Ishikawa (cell line): ENCODE measurements at regions not wholly inside any gene's neighbourhood (a gene's known extent, or its start where the extent isn't known, plus 50 kb on each side); places are given as distances from the start of the nearest gene placed in this dataset.

Experiments
- CEBPB ChIP-seq: IDR thresholded peaks from 2 replicates; pipeline ENCODE4 v1.6.1; 2012
- CREB1 ChIP-seq: IDR thresholded peaks from 2 replicates; pipeline ENCODE4 v1.6.1; 2012; ENCODE audit warnings: low read depth
- EGR1 ChIP-seq: IDR thresholded peaks from 2 replicates; pipeline ENCODE4 v1.6.1; 2012
- EP300 ChIP-seq: IDR thresholded peaks from 2 replicates; pipeline ENCODE4 v1.6.1; 2012; ENCODE audit warnings: borderline replicate concordance
- FOXM1 ChIP-seq: IDR thresholded peaks from 2 replicates; pipeline ENCODE4 v1.6.1; 2012; ENCODE audit warnings: low read depth, borderline replicate concordance
- NFIC ChIP-seq: IDR thresholded peaks from 2 replicates; pipeline ENCODE4 v1.6.1; 2012
- RAD21 ChIP-seq: IDR thresholded peaks from 2 replicates; pipeline ENCODE4 v1.6.1; 2012; ENCODE audit warnings: low read depth
- TAF1 ChIP-seq: IDR thresholded peaks from 2 replicates; pipeline ENCODE4 v1.6.1; 2012; ENCODE audit warnings: low read depth, mild to moderate bottlenecking
- TCF12 ChIP-seq: IDR thresholded peaks from 2 replicates; pipeline ENCODE4 v1.6.1; 2012; ENCODE audit warnings: low read depth
- TEAD4 ChIP-seq: IDR thresholded peaks from 2 replicates; pipeline ENCODE4 v1.6.1; 2012
- YY1 ChIP-seq: IDR thresholded peaks from 2 replicates; pipeline ENCODE4 v1.6.1; 2012; ENCODE audit warnings: low read depth
- ZBTB7A ChIP-seq: IDR thresholded peaks from 2 replicates; pipeline ENCODE4 v1.6.1; 2012; ENCODE audit warnings: low read depth
- TF ChIP-seq, protein P1 (sequence below): IDR thresholded peaks from 2 replicates; pipeline ENCODE4 v1.6.1; 2012
- TF ChIP-seq, protein P2 (sequence below): IDR thresholded peaks from 2 replicates; pipeline ENCODE4 v1.6.1; 2012; ENCODE audit warnings: low read depth, mild to moderate bottlenecking
- TF ChIP-seq, protein P3 (sequence below): IDR thresholded peaks from 2 replicates; pipeline ENCODE4 v1.6.1; 2012

DNA sequence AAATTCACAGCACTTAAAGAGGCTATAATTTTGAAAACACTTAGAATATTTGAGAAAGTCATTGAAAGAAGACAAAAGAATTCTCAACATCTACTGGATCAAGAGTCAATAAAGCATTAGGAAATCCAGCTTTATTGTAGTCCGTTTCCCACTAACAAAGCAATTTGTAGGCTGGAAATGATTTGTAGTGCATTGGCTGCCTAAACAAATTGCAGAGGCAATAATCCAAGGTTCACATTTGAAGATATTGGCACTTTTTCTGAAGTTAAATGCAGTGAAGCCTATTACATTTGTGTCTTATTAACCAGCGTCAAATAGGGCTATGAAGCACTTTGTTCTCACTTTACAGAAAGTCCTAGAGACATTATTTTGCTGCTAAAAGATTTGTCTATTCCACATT, 848.1 kb upstream of the SLITRK1 start:
- TF ChIP-seq CREB1, result no peak
- TF ChIP-seq, protein P1, sequence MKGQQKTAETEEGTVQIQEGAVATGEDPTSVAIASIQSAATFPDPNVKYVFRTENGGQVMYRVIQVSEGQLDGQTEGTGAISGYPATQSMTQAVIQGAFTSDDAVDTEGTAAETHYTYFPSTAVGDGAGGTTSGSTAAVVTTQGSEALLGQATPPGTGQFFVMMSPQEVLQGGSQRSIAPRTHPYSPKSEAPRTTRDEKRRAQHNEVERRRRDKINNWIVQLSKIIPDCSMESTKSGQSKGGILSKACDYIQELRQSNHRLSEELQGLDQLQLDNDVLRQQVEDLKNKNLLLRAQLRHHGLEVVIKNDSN, result no peak
- TF ChIP-seq FOXM1, result no peak
- TF ChIP-seq TCF12, result no peak
- TF ChIP-seq EP300, result no peak
- TF ChIP-seq NFIC, result no peak
- TF ChIP-seq ZBTB7A, result no peak
- no peak for TF ChIP-seq RAD21
- TF ChIP-seq CEBPB, result no peak
- TF ChIP-seq, protein P2, sequence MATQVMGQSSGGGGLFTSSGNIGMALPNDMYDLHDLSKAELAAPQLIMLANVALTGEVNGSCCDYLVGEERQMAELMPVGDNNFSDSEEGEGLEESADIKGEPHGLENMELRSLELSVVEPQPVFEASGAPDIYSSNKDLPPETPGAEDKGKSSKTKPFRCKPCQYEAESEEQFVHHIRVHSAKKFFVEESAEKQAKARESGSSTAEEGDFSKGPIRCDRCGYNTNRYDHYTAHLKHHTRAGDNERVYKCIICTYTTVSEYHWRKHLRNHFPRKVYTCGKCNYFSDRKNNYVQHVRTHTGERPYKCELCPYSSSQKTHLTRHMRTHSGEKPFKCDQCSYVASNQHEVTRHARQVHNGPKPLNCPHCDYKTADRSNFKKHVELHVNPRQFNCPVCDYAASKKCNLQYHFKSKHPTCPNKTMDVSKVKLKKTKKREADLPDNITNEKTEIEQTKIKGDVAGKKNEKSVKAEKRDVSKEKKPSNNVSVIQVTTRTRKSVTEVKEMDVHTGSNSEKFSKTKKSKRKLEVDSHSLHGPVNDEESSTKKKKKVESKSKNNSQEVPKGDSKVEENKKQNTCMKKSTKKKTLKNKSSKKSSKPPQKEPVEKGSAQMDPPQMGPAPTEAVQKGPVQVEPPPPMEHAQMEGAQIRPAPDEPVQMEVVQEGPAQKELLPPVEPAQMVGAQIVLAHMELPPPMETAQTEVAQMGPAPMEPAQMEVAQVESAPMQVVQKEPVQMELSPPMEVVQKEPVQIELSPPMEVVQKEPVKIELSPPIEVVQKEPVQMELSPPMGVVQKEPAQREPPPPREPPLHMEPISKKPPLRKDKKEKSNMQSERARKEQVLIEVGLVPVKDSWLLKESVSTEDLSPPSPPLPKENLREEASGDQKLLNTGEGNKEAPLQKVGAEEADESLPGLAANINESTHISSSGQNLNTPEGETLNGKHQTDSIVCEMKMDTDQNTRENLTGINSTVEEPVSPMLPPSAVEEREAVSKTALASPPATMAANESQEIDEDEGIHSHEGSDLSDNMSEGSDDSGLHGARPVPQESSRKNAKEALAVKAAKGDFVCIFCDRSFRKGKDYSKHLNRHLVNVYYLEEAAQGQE, result no peak
- TF ChIP-seq, protein P3, sequence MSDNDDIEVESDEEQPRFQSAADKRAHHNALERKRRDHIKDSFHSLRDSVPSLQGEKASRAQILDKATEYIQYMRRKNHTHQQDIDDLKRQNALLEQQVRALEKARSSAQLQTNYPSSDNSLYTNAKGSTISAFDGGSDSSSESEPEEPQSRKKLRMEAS, result no peak
- no peak for TF ChIP-seq EGR1
- TF ChIP-seq TEAD4, result no peak
- no peak for TF ChIP-seq TAF1
- TF ChIP-seq YY1, result no peak

DNA sequence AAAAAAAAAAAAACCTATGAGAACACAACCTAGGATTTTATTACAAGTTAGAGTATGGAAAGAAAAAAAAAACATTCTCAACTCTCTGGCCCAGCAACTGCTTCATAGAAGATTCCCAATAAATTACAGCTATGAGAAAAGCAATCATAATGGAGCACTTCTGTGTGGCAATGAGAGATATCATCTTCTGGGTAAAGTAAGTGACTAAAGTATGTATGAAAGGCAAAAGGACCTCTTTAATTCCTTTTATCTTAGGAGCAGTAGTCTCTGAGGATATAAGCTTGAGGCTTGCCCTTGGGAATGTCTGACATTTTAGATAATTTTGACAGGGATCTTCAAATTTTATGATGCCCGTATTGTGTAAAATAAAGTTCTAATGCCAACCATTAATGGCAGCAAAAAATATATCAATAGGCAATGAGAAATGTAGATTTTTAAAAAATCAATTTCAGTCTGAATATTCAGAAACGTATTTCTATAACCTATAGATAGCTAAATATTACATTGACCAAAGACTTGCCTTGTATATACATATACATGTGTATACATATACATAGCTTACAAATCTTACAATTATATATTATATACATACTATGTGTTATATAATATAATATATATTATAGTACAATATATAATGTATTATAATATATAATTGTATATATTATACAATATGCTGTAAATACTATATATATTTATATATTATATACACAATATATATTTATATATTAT, 823.9 kb upstream of the SLITRK1 start:
- no peak for TF ChIP-seq TCF12
- no peak for TF ChIP-seq EP300
- no peak for TF ChIP-seq RAD21
- TF ChIP-seq, protein P2, result no peak
- TF ChIP-seq NFIC, result no peak
- TF ChIP-seq EGR1, result no peak
- no peak for TF ChIP-seq FOXM1
- TF ChIP-seq, protein P1, result no peak
- no peak for TF ChIP-seq YY1
- no peak for TF ChIP-seq TAF1
- no peak for TF ChIP-seq TEAD4
- TF ChIP-seq, protein P3, result no peak
- no peak for TF ChIP-seq ZBTB7A
- TF ChIP-seq CREB1, result no peak
- TF ChIP-seq CEBPB, result no peak

DNA sequence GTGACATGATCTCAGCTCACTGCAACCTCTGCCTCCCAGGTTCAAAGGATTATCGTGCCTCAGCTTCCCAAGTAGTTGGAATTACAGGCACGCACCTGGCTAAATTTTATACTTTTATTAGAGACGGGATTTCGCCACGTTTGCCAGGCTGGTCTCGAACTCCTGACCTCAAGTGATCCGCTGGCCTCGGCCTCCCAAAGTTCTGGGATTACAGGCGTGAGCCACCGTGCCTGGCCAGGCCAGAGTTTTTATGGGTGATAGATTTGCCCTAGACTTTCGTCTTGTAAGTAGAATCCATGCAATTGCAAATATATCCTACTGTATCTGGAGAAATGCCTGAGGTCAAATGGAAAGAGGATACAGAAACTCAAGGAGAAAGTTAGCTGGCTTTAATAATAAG, 819.9 kb upstream of the SLITRK1 start:
- no peak for TF ChIP-seq ZBTB7A

DNA sequence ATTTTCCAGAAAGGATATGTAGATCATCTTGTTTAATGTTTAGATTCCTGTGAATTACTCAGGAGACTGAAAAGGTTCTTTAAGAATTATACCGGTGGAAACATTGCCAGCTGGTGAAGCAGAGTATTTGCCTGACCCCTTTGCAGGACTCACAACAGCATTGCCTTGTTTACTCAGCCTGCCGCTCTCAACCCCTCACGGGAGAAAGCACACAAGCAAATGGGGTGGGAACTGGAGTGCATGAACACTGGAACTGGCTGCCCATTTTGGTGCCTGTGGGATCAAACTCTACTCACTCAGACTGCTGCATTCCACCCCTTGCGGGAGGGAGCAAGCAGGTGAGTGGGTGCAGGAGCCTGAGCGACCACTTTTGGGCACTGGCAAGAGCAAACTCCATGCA, 804.7 kb upstream of the SLITRK1 start:
- TF ChIP-seq, protein P1, result no peak
- TF ChIP-seq YY1, result no peak
- no peak for TF ChIP-seq ZBTB7A
- no peak for TF ChIP-seq TEAD4
- no peak for TF ChIP-seq RAD21
- TF ChIP-seq CEBPB, result no peak

DNA sequence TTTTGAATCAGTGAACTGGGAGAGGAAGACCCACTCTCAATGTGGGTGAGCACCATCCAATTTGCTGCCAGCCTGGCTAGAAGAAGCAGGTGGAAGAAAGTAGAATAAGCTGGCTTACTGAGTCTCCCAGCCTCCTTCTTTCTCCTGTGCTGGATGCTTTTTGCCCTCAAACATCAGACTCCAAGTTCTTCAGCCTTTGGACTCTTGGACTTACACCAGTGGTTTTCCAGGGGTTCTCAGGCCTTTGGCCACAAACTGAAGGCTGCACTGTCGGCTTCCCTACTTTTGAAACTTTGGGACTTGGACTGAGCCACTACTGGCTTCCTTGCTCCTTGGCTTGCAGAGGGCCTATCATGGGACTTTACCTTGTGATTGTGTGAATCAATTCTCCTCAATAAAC, 804.2 kb upstream of the SLITRK1 start:
- TF ChIP-seq NFIC, result no peak
- no peak for TF ChIP-seq ZBTB7A
- TF ChIP-seq YY1, result no peak
- TF ChIP-seq, protein P1, result no peak
- TF ChIP-seq TEAD4, result no peak
- no peak for TF ChIP-seq EP300
- TF ChIP-seq CREB1, result no peak
